HL-60 (cell line): ENCODE measurements at regions not wholly inside any gene's neighbourhood (a gene's known extent, or its start where the extent isn't known, plus 50 kb on each side); places are given as distances from the start of the nearest gene placed in this dataset.

ENCODE experiments used
- CTCF ChIP-seq: IDR thresholded peaks from one replicate; pipeline ENCODE4 v1.5.1; 2011; ENCODE audit warnings: low read length, control low read depth, inconsistent platforms; ENCODE audit not compliant: insufficient read depth
- POLR2AphosphoS5 ChIP-seq: IDR thresholded peaks from 2 replicates; pipeline ENCODE4 v1.6.1; 2012; ENCODE audit warnings: low read depth
- REST ChIP-seq: IDR thresholded peaks from 2 replicates; pipeline ENCODE4 v1.6.1; 2012; ENCODE audit warnings: low read depth; ENCODE audit not compliant: insufficient replicate concordance
- SPI1 ChIP-seq: IDR thresholded peaks from 2 replicates; pipeline ENCODE4 v1.6.1; 2012; ENCODE audit warnings: low read depth, mild to moderate bottlenecking, borderline replicate concordance

GRCh38 chr7:33701927-33702326 lies 203.4 kb upstream of the BMPER start:
- no peak for TF ChIP-seq CTCF
- TF ChIP-seq POLR2AphosphoS5, result no peak
- no peak for TF ChIP-seq REST
- TF ChIP-seq SPI1, result no peak
